Fibroblast of lung (primary cell): ENCODE measurements at regions not wholly inside any gene's neighbourhood (a gene's known extent, or its start where the extent isn't known, plus 50 kb on each side); places are given as distances from the start of the nearest gene placed in this dataset.
"Not testable (repeated sequence)": the region's sequence is repeated elsewhere in the genome, so short reads cannot be mapped to it uniquely, and the experiment has no call there.

ENCODE experiments used
- DNase-seq, 2 donors: peaks; one replicate each; pipeline versions ENCODE4 v3.0.0 to v3.0.0-alpha.2; 2010; ENCODE audit warnings: low read depth in 2 of 2
- H2AFZ ChIP-seq: 2 replicates; pipeline ENCODE4 v1.5.1; 2012; ENCODE audit warnings: low read length, control low read depth, inconsistent platforms
- H3K27ac ChIP-seq: 2 replicates; pipeline ENCODE4 v1.5.1; 2011; ENCODE audit warnings: low read length, control low read depth; ENCODE audit not compliant: insufficient read depth
- H3K27me3 ChIP-seq: 2 replicates; pipeline ENCODE4 v1.5.1; 2011; ENCODE audit warnings: mild to moderate bottlenecking, low read length; ENCODE audit not compliant: control insufficient read depth, insufficient read depth
- H3K36me3 ChIP-seq: 2 replicates; pipeline ENCODE4 v1.5.1; 2011; ENCODE audit warnings: low read length; ENCODE audit not compliant: control insufficient read depth, insufficient read depth
- H3K4me1 ChIP-seq: 2 replicates; pipeline ENCODE4 v1.5.1; 2011; ENCODE audit warnings: low read length; ENCODE audit not compliant: control insufficient read depth, insufficient read depth; ENCODE audit errors: extremely low read depth
- H3K4me2 ChIP-seq: 2 replicates; pipeline ENCODE4 v1.5.1; 2011; ENCODE audit warnings: low read length, control low read depth; ENCODE audit not compliant: insufficient read depth; ENCODE audit errors: extremely low read depth
- H3K4me3 ChIP-seq, 4 experiments: fragments of 200-600 bp in 1 of 4; sonication (generic) in 1 of 4; replicated peaks in 1 of 4; 2 replicates each; pipeline ENCODE4 v1.5.1; 2011 to 2016; ENCODE audit warnings: low read length in 4 of 4, low read depth in 3 of 4, mild to moderate bottlenecking in 3 of 4, control low read depth in 2 of 4, inconsistent platforms in 1 of 4, mixed read lengths in 1 of 4; ENCODE audit not compliant: insufficient read depth in 1 of 4; ENCODE audit errors: control extremely low read depth in 1 of 4
- H3K79me2 ChIP-seq: 2 replicates; pipeline ENCODE4 v1.5.1; 2012; ENCODE audit warnings: mild to moderate bottlenecking, low read length, inconsistent platforms; ENCODE audit not compliant: control insufficient read depth, insufficient read depth
- H3K9ac ChIP-seq: 2 replicates; pipeline ENCODE4 v1.5.1; 2011; ENCODE audit warnings: mild to moderate bottlenecking, low read length, control low read depth; ENCODE audit not compliant: insufficient read depth
- H3K9me3 ChIP-seq: 2 replicates; pipeline ENCODE4 v1.5.1; 2012; ENCODE audit warnings: low read depth, low read length; ENCODE audit not compliant: control insufficient read depth, insufficient read depth
- H4K20me1 ChIP-seq: 2 replicates; pipeline ENCODE4 v1.5.1; 2011; ENCODE audit warnings: low read length; ENCODE audit not compliant: control insufficient read depth, insufficient read depth; ENCODE audit errors: extremely low read depth
- EZH2 ChIP-seq: IDR thresholded peaks from 2 replicates; pipeline ENCODE4 v1.5.1; 2012; ENCODE audit warnings: low read length, control low read depth, mild to moderate bottlenecking; ENCODE audit errors: missing control alignments
- TF ChIP-seq, protein P1 (sequence below), 2 donors: IDR thresholded peaks in 1 of 2; conservative IDR thresholded peaks in 1 of 2; 1 replicate in 1 of 2; 2 replicates in 1 of 2; pipeline ENCODE4 v1.5.1; 2011 to 2012; ENCODE audit warnings: low read length in 2 of 2, control low read depth in 1 of 2, inconsistent platforms in 1 of 2, low read depth in 1 of 2, mild to moderate bottlenecking in 1 of 2

- DNase-seq: peak; percentile 2 to 66
Measured at GRCh38 chr11:96869207-96869606, 479.4 kb downstream of the JRKL start.

GRCh38 chr11:96875712-96876111 is 485.9 kb downstream of the JRKL start:
- H2AFZ ChIP-seq: no peak overlapping the region
- no peaks in the 10 kb centered on the region for H3K4me1 ChIP-seq
- TF ChIP-seq EZH2: no peak
- TF ChIP-seq, protein P1, sequence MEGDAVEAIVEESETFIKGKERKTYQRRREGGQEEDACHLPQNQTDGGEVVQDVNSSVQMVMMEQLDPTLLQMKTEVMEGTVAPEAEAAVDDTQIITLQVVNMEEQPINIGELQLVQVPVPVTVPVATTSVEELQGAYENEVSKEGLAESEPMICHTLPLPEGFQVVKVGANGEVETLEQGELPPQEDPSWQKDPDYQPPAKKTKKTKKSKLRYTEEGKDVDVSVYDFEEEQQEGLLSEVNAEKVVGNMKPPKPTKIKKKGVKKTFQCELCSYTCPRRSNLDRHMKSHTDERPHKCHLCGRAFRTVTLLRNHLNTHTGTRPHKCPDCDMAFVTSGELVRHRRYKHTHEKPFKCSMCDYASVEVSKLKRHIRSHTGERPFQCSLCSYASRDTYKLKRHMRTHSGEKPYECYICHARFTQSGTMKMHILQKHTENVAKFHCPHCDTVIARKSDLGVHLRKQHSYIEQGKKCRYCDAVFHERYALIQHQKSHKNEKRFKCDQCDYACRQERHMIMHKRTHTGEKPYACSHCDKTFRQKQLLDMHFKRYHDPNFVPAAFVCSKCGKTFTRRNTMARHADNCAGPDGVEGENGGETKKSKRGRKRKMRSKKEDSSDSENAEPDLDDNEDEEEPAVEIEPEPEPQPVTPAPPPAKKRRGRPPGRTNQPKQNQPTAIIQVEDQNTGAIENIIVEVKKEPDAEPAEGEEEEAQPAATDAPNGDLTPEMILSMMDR (conservative IDR thresholded peaks at IDR 0.05 in 1 of 2, IDR thresholded peaks at IDR 0.05 in 1 of 2; ENCODE audit: low read depth in 1 of 2, low read length in 2 of 2): no peak
- H3K79me2 ChIP-seq: no peaks in the 10 kb centered on the region
- H3K36me3 ChIP-seq: no peaks in the 10 kb centered on the region
- DNase-seq: no peak
- H3K9ac ChIP-seq: no peak overlapping the region
- H3K27me3 ChIP-seq: no peaks in the 10 kb centered on the region
- H3K4me2 ChIP-seq: no peak overlapping the region
- H3K4me3 ChIP-seq: no peak overlapping the region
- no peaks in the 10 kb centered on the region for H4K20me1 ChIP-seq
- H3K27ac ChIP-seq: no peak overlapping the region
- H3K9me3 ChIP-seq: no peaks in the 10 kb centered on the region

More at GRCh38 chr11:96869207-96869606, 479.4 kb downstream of the JRKL start:
- TF ChIP-seq, protein P1 (conservative IDR thresholded peaks at IDR 0.05 in 1 of 2, IDR thresholded peaks at IDR 0.05 in 1 of 2; ENCODE audit: low read depth in 1 of 2, low read length in 2 of 2): no peak
- TF ChIP-seq EZH2: no peak
- H3K27ac ChIP-seq: no peak overlapping the region
- H3K79me2 ChIP-seq: no peaks in the 10 kb centered on the region
- H3K9ac ChIP-seq: no peak overlapping the region
- no peaks in the 10 kb centered on the region for H3K9me3 ChIP-seq
- H2AFZ ChIP-seq: no peak overlapping the region
- no peaks in the 10 kb centered on the region for H3K27me3 ChIP-seq
- H3K4me3 ChIP-seq: no peak overlapping the region
- H3K4me1 ChIP-seq: no peaks in the 10 kb centered on the region
- H3K4me2 ChIP-seq: no peak overlapping the region
- no peaks in the 10 kb centered on the region for H4K20me1 ChIP-seq
- no peaks in the 10 kb centered on the region for H3K36me3 ChIP-seq

GRCh38 chr11:96878299-96879051 is 488.7 kb downstream of the JRKL start:
- Histone ChIP-seq H3K79me2 (no peaks in the 10 kb centered on the region), H3K9me3 (no peaks in the 10 kb centered on the region), H3K4me3 (no peak overlapping the region), H3K27me3 (no peaks in the 10 kb centered on the region), H3K4me2 (no peak overlapping the region), H4K20me1 (no peaks in the 10 kb centered on the region), H3K9ac (no peak overlapping the region), H3K4me1 (no peaks in the 10 kb centered on the region), H2AFZ (no peak overlapping the region), H3K36me3 (no peaks in the 10 kb centered on the region), H3K27ac (no peak overlapping the region)
- TF ChIP-seq EZH2: no peak
- TF ChIP-seq, protein P1 (conservative IDR thresholded peaks at IDR 0.05 in 1 of 2, IDR thresholded peaks at IDR 0.05 in 1 of 2; ENCODE audit: low read depth in 1 of 2, low read length in 2 of 2): no peak
- DNase-seq: no peak

DNA sequence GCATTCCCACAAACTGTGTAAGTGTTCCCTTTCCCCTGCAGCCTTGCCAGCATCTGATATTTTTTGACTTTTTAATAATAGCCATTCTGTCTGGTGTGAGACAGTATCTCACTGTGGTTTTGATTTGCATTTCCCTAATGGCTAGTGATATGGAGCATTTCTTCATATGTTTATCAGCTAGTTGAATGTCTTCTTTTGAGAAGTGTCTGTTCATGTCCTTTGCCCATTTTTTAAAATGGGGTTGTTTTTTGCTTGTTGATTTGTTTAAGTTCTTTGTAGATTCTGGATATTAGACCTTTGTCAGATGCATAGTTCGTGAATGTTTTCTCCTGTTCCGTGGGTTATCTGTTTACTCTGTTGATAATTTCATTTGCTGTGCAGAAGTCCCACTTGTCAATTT is 492.8 kb downstream of the JRKL start:
- H2AFZ ChIP-seq, H4K20me1 ChIP-seq, H3K27me3 ChIP-seq, H3K36me3 ChIP-seq, H3K79me2 ChIP-seq, DNase-seq, H3K4me2 ChIP-seq, H3K4me3 ChIP-seq, H3K9me3 ChIP-seq, H3K4me1 ChIP-seq, H3K9ac ChIP-seq, H3K27ac ChIP-seq: not testable (repeated sequence)
